A673 (cell line): ENCODE measurements at regions not wholly inside any gene's neighbourhood (a gene's known extent, or its start where the extent isn't known, plus 50 kb on each side); places are given as distances from the start of the nearest gene placed in this dataset.
A peak's percentile ranks its signal among the peaks of the same experiment; 100 is the strongest.
"Not testable (repeated sequence)": the region's sequence is repeated elsewhere in the genome, so short reads cannot be mapped to it uniquely, and the experiment has no call there.

Experiments
- BruUV-seq: library from RNA; stranded (reverse); fragments of 400-500 nt; replicated peaks from 2 replicates; lab custom pipeline; 2021; lab: Mats Ljungman, UMichigan
- CTCF ChIA-PET: fragments of 300-600 bp; sonication (Branson Sonifier 250); formaldehyde crosslinking; loops from one replicate; lab custom pipeline; 2022; ENCODE audit warnings: antibody characterized with exemption; lab: Charles Lee
- POLR2A ChIA-PET: fragments of 300-600 bp; sonication (Branson Sonifier 250); formaldehyde crosslinking; loops from one replicate; lab custom pipeline; 2022; ENCODE audit warnings: antibody characterized with exemption; ENCODE audit not compliant: low non-redundant PET; lab: Charles Lee
- DNase-seq: peaks from one replicate; pipeline ENCODE4 v3.0.0-alpha.2; 2015; ENCODE audit warnings: low spot score
- H3K27ac ChIP-seq: fragments of 200-600 bp; sonication (generic); 2 replicates; pipeline ENCODE4 v1.5.1; 2016; ENCODE audit warnings: mixed run types, low read depth, mild to moderate bottlenecking, mixed read lengths, antibody characterized with exemption, low read length; ENCODE audit not compliant: poor library complexity, severe bottlenecking
- H3K27me3 ChIP-seq: fragments of 200-600 bp; sonication (generic); replicated peaks from 2 replicates; pipeline ENCODE4 v1.6.1; 2017; ENCODE audit warnings: mixed run types, low read depth, mild to moderate bottlenecking, mixed read lengths, antibody characterized with exemption, low read length; ENCODE audit not compliant: insufficient read depth, poor library complexity
- H3K36me3 ChIP-seq: fragments of 200-600 bp; sonication (generic); 2 replicates; pipeline ENCODE4 v1.6.1; 2016; ENCODE audit warnings: mixed run types, mild to moderate bottlenecking, mixed read lengths, antibody characterized with exemption, low read length; ENCODE audit not compliant: insufficient read depth, poor library complexity, severe bottlenecking
- H3K4me1 ChIP-seq: fragments of 200-600 bp; sonication (generic); 2 replicates; pipeline ENCODE4 v1.6.1; 2017; ENCODE audit warnings: mixed run types, mild to moderate bottlenecking, mixed read lengths, antibody characterized with exemption, low read length; ENCODE audit not compliant: insufficient read depth, poor library complexity, severe bottlenecking
- H3K4me3 ChIP-seq: fragments of 200-600 bp; sonication (generic); 2 replicates; pipeline ENCODE4 v1.5.1; 2016; ENCODE audit warnings: low read depth, mixed run types, mild to moderate bottlenecking, mixed read lengths, low read length; ENCODE audit not compliant: poor library complexity, severe bottlenecking
- H3K9me3 ChIP-seq: fragments of 200-600 bp; sonication (generic); 2 replicates; pipeline ENCODE4 v1.6.1; 2016; ENCODE audit warnings: mixed run types, low read depth, mild to moderate bottlenecking, mixed read lengths, antibody characterized with exemption, low read length; ENCODE audit not compliant: poor library complexity, severe bottlenecking
- CTCF ChIP-seq: fragments of 300-800, 200-600 bp; sonication (generic); conservative IDR thresholded peaks from 2 replicates; pipeline ENCODE4 v1.5.1; 2017; ENCODE audit warnings: low read depth, mild to moderate bottlenecking, antibody characterized with exemption, low read length, moderate library complexity, mixed read lengths
- EZH2 ChIP-seq: fragments of 200-600 bp; sonication (generic); IDR thresholded peaks from 2 replicates; pipeline ENCODE4 v1.6.1; 2017; ENCODE audit warnings: borderline replicate concordance, low read depth, mild to moderate bottlenecking, mixed read lengths, antibody characterized with exemption, low read length; ENCODE audit not compliant: poor library complexity, severe bottlenecking
- intact Hi-C: fragments of 100-400 bp; cut with micrococcal nuclease; formaldehyde crosslinking; loops from one replicate; pipeline ENCODE4 v1.10.0; 2022; ENCODE audit not compliant: unreplicated experiment

DNA sequence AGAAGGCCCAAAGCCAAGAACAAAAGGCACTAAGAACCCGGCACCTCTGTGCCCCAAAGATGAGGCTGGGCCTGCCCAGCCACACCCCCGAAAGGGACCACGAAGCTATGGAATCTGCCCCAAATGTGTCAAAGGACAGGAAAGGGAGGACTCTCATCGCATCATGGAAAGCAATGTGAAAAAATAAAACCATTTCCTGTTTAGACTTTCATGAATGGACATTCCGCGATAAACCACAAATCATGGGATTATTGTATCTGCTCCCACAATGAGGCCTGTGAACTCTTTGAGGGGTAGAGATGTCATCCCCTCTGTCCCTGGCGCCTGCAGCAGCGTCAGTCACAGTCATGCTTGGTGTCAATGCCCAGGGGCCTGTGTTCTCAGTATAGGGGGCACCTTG is 135.0 kb downstream of the COPRS start:
- no peaks in the 10 kb centered on the region for H3K27me3 ChIP-seq

DNA sequence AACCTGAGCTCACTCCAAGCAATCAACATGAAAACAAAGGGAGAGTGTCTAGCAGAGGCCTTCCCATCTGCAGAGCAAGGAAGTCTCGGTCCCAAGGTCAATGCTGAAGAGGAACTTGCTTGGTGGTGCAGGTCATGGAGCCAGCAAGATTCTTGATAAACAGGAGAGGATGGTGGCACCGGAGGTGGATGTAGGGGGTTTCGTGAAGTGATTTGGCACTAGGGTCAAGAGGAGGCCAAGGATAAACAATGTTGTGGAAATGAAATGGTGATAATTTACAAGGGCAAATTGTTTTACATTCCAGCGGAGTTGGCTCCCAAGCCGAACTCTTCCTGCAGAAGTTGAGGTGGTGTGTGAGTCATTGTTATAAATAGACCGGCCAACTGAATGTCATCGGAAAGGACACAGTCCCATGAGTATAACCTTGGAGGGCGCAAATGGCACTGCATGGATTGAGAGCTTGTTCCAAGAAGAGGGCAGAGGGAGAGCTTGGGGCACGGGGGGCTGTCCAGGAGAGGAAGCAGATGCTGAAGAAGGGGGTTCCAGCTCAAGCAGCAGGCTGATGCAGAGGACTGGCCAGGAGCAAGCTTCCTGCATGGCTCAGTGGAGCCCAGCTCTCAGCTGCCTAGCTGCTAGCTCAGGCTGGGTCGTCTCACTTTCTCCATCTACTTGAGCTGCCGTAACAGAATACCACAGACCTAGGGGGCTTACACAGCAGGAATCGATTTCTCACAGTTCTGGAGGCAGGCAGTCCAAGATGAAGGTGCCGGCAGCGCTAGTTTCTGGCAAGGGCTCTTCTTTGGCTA is 136.6 kb downstream of the COPRS start:
- TF ChIP-seq EZH2 = no peak
- no peak for TF ChIP-seq CTCF
- ChIA-PET CTCF (no interaction called here), POLR2A (no interaction called here)
- Histone ChIP-seq H3K36me3 (no peaks in the 10 kb centered on the region), H3K27me3 (no peaks in the 10 kb centered on the region), H3K27ac (no peak overlapping the region), H3K4me3 (no peak overlapping the region), H3K9me3 (no peaks in the 10 kb centered on the region), H3K4me1 (no peaks in the 10 kb centered on the region)
- intact Hi-C loops = no loop called here
- no TSS peak for BruUV-seq
- no peak for DNase-seq

More for the DNA sequence above, 135.0 kb downstream of the COPRS start:
- no peak overlapping the region for H3K27ac ChIP-seq
- DNase-seq = peak; percentile 11
- no TSS peak for BruUV-seq
- intact Hi-C loops = no loop called here
- ChIA-PET POLR2A (no interaction called here), CTCF (no interaction called here)
- no peaks in the 10 kb centered on the region for H3K4me1 ChIP-seq
- H3K4me3 ChIP-seq = no peak overlapping the region
- TF ChIP-seq EZH2 (no peak), CTCF (no peak)
- no peaks in the 10 kb centered on the region for H3K36me3 ChIP-seq
- H3K9me3 ChIP-seq = no peaks in the 10 kb centered on the region

- Histone ChIP-seq H3K27me3 (no peaks in the 10 kb centered on the region), H3K27ac (no peak overlapping the region), H3K9me3 (no peaks in the 10 kb centered on the region), H3K36me3 (no peaks in the 10 kb centered on the region), H3K4me3 (no peak overlapping the region), H3K4me1 (no peaks in the 10 kb centered on the region)
- no TSS peak for BruUV-seq
- ChIA-PET CTCF (no interaction called here), POLR2A (no interaction called here)
- intact Hi-C loops = no loop called here
- DNase-seq = no peak
- no peak for TF ChIP-seq EZH2
- no peak for TF ChIP-seq CTCF
These were observed 137.6 kb downstream of the COPRS start for GRCh38 chr17:31721291-31722025.

DNA sequence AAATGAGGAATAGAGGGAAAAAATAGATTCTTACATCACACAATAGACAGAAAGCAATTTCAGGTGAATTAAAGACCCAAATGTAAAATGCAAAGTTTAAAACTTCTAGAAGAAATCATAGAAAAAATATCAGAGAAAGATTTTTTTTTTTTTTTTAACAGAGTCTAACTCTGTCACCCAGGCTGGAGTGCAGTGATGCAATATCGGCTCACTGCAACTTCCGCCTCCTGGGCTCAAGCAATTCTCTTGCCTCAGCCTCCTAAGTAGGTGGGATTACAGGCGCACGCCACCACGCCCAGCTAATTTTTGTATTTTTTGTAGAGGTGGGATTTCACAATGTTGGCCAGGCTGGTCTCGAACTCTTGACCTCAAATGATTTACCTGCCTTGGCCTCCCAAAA is 141.8 kb downstream of the COPRS start:
- CTCF ChIA-PET, H3K36me3 ChIP-seq, H3K27me3 ChIP-seq, H3K9me3 ChIP-seq, intact Hi-C loops, BruUV-seq, POLR2A ChIA-PET, H3K27ac ChIP-seq, H3K4me3 ChIP-seq, H3K4me1 ChIP-seq, DNase-seq: not testable (repeated sequence)
